NCI-H2081 treated with DMSO at 0.1 percent for 48 hours (cell line): ENCODE measurements at regions not wholly inside any gene's neighbourhood (a gene's known extent, or its start where the extent isn't known, plus 50 kb on each side); places are given as distances from the start of the nearest gene placed in this dataset.
A peak's percentile ranks its signal among the peaks of the same experiment; 100 is the strongest.

ENCODE experiments used
- DNase-seq: peaks from one replicate; lab custom pipeline; 2025; lab: John Stamatoyannopoulos, UW

DNA sequence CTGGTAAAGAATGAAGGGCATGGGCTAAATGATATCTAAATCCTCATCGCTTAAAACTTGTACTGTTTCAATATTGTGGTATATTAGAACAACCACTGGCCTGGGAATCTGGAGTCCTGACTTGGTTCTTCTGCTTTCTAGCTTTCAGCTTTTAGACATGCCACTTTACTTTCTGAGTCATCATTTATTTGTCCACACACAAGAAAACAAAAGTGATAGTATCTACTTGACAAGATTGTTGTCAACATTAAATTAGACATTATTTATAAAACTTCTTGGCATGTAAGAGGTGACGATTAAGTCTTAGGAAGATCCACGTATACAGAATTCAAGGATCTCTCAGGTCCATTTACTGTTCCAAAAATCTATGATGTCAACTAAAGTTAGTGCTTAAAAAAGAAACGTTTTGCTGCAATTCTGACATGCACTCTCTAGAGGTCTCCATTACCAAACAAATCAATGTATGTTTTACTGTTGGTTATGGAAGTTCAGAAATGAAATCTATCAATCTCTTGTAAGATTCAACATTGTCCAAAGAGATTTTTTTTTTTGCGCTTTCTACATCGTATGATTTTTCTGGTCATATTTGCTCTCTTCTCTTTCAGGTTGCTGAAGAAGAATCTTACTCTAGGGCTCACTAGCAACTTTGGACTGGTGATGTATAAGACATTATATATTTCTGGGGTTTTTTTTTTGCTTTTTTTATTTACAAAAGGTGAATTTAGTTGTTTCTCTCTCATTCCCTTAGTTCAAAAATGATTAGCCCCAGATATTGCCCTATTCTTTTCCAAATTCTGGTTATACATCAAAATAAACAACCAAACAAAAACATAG is 53.6 kb upstream of the DYNC1I1 start:
- peak; percentile 35 for DNase-seq

DNA sequence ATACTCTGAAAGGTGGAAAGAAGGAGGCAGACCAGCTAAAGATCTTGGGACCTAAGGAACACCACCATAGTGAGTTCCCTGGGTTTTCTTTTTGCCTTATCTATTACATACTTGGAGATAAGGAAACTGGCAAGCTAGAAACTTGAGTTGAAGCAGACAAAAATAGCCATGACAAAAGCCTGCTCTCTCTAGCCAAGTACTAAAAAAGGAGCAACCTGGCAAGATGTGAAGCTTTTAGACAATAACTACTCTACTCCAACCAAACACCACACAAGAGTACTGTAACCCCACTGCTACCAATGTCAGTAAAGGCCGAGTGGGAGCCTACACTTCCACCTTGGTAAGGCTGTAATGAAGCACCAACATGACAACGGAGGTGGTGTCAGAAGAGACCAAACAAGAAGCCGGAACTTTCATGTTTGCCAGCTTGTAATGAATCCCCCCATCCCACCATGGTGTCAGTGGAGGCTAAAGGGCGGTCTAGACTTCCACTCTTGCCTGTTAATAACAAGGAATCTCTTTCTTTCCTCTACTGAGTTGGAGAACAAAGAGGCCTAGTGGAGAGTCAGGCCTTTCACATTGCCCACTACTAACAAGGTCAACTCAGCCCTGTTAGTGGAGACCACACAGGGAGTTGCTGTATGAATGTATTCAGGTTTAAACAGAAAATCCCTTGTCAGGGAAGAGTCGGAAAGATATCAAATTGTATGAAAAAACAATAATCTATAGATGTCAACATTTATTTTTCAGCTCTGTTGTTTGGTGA is 55.8 kb upstream of the DYNC1I1 start:
- DNase-seq, result no peak

DNA sequence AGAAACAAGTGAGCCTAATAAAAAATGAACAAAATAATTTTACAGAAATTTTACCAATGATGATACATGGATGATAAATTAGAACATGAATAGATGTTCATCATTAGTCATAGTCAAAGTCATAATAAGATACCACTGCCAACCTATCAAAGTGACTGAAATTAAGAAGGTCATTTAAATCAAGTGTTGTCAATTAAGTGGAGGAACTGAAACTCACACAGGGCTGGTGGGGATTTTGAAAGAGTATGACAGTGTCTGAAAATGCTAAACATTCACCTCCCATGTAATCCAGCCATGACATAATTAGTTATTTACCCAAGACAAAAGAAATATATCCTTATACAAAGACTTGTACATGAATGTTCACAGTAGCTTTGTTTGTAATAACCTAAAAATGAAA is 57.1 kb upstream of the DYNC1I1 start:
- DNase-seq, result no peak

DNA sequence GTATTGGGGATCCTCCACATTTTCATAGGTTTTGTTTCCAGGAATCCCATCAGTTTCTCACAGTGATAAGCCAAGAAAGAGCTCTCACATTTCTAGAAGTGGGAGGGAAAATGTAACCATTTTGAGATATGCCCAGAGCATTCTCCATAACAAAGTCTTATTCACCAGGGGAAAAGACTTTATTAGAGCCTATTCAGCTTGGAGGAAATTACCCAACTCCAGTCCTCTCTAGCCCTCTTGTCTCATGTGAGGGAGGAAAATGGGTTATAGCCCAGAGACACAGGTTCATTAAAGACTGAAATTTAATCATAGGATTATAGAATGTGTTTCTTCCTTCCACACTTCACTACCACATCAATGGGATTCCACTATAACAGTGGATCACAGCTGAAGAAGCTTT is 61.6 kb upstream of the DYNC1I1 start:
- DNase-seq, result no peak

DNA sequence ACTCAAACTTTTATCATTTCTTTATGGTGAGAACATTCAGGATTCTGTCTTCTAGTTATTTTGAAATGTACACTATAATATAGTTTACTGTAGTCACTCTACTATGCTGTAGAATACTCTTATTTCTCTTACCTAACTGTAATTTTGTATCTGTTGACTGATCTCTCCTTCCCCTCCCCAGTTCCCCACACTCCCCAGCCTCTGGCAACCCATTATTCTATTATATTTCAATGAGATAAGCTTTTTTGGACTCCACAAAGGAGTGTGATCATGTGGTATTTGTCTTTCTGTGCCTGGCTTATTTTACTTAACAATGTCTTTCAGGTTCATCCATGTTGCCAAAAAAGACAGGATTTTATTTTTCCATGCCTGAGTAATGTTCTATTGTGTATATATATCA is 71.4 kb upstream of the DYNC1I1 start:
- DNase-seq, result peak; percentile 24

DNA sequence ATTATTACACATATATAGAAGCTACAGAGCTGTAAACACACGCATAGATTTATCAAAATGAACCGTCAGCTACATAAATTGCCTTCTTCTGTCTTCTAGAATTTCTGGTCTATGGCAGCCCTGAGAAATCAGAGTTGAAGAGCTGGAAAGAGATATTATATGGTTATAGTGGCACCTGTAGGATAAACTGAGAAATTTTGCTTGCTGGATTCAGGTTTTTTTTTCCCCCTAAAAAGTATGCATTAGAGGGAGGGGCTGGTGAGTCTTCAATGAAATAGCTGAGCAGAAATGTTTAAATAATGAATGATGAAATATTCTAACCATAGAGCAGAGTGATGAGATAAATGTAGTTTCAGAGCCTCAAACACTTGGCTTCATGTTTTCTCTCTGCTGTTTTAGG is 78.0 kb upstream of the DYNC1I1 start:
- DNase-seq, result no peak

DNA sequence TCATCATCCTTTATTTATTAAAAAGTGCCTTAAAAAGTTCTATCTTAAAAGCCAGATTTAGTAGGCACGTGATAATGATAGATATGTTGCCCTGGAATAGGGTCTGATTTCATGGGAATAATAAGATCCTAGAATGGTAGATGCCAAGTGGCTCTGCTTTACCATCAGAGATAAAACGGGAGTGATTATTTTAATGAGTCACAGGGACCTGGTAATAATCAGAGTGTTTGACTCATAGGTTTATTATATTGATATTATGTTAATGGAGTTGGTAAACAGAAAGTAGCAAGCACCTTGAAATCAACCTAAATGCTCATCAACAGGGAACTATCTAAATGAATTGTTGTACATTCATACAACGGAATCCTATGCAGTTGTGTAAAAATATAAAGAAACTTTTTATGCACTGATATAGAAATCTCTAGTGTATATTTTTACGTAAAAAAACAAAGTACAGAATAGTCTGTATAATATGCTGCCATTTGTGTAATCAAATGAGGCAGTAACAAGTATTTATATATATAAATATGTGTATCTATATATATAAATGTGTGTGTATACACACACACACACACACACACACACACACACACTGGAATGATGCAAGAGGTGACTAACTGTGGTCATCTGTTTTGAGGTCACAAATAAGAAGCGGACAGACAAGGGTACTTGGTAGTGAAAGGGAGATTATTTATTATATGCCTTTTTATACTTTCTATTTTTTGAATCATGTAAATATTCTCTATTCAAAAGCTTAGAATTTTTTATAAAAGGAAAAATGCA is 78.6 kb upstream of the DYNC1I1 start:
- DNase-seq, result no peak

DNA sequence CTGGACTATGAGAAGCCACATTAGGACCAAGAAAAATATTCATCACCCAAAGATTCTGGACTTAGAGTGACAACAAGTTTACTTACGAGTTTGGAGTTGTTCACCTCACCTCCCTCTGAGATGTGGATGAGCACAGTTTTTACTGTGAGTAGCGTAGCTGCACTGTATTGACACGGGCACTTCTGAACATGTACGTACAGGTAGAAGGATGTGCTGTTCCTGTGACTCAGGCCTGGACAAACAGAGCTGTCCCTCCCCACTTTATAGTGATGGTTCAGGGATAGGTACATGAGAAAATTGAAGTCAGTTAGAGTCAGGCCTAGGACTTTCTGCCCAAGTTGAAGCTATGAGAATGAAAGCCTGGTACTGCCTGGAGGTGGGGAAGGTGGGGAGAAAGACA is 80.9 kb upstream of the DYNC1I1 start:
- no peak for DNase-seq

DNA sequence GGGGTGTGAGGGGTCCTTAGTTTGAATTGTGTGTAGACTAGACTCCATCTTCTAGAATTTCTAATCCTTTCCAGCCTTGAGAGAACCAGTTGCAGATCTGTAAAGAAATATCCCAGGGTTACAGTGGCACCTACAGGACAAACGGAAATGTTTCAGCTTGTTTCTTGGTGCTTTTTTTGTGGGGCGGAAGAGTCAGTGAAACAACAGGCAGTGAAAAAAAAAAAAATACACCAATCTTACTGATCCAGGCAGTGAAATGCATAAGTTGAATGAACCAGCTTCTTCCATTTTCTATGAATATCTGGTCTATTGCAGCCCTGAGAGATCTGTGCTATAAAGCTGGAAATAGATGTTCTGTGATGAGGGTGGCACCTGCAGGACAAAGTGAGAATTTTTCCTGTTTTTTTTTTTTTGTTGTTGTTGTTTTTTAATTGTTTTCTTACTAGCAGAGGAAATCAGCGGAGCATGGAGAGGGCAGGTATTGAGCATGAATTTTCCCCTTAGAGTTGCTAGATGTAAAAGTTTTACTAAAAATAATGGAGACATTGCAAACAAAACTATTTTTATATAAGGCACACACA is 81.9 kb upstream of the DYNC1I1 start:
- DNase-seq, result peak; percentile 36

DNA sequence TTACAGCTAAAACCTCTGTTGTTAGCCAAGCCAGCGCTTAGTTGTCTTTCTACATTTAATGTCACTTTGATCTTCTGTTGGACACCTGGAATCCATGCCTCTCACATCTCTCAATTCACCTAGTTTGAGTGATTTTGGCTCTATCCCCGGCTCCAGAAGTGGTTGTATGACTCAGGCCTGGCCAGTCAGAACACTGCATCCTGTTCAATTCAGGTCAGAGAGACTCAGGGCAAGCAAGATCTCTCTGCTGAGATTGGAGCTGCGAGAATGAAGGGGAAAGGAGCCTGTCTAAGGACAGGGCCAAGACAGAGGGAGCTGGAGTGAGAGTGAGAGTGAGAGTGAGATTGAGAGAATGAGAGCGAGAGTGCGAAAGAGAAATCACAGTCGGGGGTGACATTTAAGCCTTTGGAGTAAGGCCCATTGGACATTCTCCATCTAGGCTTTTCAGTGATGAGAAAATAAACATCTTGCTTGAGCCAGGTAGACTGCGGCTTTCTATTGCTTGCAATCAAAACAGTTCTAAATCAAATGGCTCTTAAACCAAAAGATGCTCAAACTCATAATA is 83.3 kb upstream of the DYNC1I1 start:
- no peak for DNase-seq

DNA sequence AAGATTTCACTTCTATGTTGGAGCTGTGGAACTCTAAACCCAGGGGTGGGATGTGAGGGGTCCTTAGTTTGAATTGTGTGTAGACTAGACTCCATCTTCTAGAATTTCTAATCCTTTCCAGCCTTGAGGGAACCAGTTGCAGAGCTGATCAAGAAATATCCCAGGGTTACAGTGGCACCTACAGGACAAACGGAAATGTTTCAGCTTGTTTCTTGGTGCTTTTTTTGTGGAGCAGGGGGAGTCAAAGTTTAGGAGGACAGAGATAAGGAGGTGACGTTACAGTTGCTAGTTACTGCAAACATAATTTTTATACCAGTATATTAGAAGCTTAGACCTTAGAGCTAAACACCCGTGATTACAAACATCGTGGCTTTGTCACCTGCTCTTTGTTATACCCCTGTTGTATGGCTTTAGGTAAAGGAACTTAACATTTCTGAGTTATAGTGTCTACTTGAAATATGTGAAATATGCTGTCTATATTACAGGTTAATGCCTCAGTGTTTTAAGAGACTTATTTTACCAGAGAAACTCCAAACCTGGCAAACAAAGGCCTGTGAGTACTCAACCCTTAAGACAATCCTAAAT is 84.5 kb upstream of the DYNC1I1 start:
- DNase-seq, result no peak

DNA sequence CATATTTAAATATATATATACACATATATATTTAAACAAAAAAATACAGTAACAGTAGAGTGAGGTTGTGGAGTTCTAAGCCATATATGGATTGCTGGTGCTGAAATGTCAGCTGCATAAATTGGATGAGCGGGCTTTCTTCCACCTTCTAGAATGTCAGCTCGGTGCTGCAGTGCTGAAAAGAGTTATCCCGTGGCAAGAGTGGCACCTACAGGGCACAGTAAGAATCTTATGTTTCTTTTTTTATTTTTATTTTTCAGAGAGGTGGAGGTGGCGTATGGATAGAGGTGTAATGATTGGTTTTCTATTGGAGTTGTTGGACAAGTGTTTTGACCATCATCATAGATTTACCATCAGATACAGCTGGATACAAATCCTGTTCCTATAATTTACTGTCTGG is 86.2 kb upstream of the DYNC1I1 start:
- DNase-seq, result peak; percentile 26

DNA sequence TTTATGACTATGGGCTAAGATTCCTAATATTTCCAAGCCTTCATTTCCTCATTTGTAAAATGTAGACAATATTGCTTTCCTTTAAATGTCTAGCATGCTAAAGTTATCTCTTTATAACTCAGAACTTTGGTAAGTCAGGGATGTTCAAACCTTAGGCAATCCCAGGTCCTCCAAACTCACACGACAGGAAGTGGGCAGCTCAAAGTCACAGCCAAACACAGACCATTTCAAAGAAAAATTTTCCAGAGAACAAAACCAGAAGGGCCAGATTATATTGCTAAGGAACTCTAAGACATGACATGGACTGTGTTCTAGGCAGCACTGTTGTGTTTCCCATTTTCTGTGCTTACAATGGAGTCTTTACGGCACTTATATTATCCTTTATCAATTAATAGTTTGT is 87.8 kb upstream of the DYNC1I1 start:
- no peak for DNase-seq

DNA sequence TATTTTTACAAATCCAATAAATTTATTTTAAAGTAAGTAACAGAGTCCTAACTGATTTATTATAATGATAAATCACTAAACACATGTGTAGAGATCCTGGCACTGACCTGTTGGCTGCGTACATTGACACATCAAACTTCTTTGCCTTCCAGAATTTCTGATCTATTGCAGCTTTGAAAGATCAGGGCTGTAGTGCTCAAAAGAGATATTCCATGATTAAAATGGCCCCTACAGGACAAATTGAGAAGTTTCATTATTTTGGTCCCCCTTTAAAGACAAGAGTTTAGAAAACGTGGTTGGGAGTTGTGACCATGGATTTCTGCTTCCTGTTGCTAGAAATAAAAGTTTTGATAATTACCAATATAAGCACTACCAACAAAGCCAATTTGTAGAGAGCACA is 87.7 kb upstream of the PDK4 start:
- DNase-seq, result no peak

DNA sequence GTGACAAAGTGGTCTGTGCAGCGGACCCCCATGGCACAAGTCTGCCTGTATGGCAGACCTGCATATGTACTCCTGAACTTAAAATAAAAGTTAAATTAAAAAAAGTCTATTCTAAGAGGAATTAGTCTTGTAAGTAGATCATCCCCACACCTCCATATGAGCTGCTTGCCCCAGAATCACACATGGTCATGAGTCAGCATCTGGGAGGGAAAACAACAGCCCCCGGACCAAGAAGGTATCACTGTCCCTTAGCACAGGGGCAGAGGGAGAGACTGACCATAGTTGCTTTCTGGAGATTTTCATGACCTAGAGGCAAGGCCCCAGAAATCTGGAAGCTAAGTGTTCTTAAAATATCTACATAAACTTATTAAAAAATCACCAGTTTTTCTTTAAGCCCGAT is 86.6 kb upstream of the PDK4 start:
- DNase-seq, result no peak

DNA sequence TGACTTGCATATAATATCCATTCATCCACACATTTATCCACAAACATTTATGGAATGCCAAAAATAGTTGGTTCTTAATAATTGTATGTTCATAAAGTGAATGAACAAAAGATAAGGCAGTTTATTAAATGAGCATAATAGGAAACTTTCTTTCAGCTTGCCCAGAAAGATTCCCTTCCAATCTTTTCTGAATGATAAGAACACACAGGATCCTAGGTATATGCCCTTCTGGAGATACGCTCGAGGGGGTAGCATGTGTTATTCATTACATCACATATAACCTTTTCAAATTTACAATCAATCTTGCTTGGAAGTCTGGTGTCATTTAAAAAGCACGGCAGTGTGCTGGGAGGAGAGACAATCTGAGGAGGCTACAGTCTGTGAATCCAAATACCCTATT is 80.4 kb upstream of the PDK4 start:
- no peak for DNase-seq

DNA sequence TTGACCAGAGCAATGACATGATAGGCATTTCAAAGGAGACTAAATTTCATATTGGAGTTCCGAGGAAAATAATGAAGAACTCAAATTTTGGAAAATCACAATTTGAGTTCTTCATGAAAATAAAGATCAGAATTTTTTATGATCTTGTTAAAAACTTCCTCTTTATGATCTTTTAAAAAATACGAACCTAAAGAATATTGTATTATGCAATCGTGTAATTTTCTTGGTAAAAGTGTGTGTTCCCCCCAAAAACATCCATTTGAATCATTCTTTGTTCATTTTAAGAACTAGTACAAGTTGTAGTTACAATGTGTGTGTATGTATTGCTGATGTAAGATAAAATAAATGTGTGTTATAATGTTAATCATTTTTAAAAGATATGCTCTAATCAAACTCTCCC is 79.3 kb upstream of the PDK4 start:
- DNase-seq, result no peak

DNA sequence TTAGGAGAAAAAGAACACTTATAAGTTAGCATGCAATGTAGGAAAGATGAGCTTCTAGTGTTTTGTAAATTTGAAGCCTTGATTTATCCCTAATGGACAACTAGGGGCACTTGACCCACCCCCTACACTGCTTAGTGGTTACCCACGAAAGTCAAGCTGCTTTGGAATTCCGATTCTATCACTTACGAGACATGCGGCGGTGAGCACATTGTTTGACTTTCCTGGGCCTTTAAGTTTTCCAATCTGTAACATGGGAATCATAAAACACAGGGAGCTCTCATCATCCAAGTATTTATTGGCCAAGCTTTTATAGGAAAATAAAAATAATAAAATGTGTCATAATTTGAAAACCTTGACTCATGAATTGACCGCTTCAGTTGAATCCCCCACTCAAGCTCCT is 78.7 kb upstream of the PDK4 start:
- no peak for DNase-seq

DNA sequence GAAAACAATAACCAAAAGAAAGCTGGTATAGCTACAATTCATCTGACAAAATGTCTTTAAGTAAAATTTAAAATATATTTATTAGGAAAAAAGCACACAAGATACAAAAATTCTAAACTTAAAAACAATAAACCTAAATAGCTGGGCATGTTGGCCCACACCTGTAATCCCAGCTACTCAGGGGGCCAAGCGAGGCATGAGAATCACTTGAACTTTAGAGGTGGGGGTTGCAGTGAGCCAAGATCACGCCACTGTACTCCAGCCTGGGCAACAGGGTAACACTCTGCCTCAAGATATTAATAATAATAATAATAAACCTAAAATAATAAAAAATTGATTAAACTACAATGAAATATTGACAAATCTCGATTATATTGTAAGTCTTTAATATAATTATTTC is 77.8 kb upstream of the PDK4 start:
- no peak for DNase-seq

DNA sequence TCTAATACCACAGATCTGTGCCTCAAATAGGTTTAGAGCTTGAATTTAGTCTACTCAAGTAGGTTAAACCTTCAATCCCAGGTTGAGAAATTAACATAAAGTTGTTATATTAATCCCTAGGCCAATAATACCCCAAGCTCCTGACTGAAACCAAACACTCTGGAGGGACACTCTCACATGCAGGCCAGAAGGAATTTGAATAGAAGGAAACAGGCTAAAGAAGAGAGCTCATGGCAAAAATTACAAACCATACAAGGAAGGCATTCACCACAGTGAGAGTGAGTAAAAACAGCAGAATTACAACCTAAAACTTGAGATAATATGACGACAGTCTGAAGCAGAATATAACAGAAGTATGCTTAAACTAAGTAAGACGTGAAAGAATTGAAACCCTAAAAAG is 76.1 kb upstream of the PDK4 start:
- no peak for DNase-seq

DNA sequence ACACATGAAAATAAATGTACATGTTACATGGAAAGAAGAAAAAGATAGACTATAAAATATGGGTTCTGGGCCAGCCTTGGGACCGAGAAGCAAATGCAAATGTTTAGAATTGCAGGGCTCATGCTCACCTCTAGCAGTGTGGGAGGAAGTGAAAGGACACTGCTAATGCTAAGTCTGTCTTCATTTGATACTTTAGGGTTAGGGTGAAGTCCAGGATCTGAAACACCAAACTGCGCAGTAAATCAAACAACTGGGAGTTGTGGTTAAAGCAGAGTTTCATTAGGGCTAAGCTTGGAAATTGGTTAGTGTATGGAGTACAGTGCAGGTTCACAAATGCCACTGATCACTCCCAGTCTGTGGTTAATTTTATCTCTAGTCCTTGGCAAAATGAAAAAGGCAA is 73.2 kb upstream of the PDK4 start:
- DNase-seq, result no peak

DNA sequence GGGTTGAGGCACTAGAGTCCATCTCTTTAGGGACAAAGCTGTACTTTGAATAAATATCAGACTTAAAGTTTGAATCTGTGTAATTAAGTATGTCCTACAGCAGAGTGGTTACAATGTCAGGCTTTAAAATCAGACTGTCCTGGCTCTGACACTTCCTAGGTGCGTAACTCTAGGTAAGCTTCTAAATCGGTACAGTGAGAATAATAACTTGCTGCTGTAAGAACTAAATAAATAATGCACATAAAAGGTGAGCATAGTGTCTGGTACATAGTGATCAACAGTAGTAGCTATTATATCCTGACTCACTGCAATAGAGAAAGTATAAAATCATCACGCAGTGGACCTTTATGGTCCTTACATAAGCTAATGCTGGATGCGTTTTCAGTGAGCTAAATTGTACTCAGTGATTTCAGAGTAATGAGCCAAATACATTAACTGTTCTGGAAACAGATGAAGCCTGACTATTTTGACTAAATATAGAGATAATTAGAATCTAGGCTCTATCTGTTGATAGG is 72.2 kb upstream of the PDK4 start:
- DNase-seq, result no peak
